D341Med (cell line): ENCODE measurements at regions not wholly inside any gene's neighbourhood (a gene's known extent, or its start where the extent isn't known, plus 50 kb on each side); places are given as distances from the start of the nearest gene placed in this dataset.

Experiments
- DNase-seq: peaks from one replicate; pipeline ENCODE4 v3.0.0; 2012; ENCODE audit warnings: low spot score

GRCh38 chr2:10964052-10964790, 52.5 kb downstream of the KCNF1 start:
- no peak for DNase-seq

- DNase-seq: no peak
Measured at GRCh38 chr2:10965241-10965843, 53.6 kb downstream of the KCNF1 start.

GRCh38 chr2:10966056-10966455, 54.3 kb downstream of the KCNF1 start:
- DNase-seq: no peak

- no peak for DNase-seq
Measured at GRCh38 chr2:10966741-10967140, 55.0 kb downstream of the KCNF1 start.

- no peak for DNase-seq
Measured at GRCh38 chr2:10968176-10968575, 56.4 kb downstream of the KCNF1 start.

GRCh38 chr2:10970666-10971065, 58.9 kb downstream of the KCNF1 start:
- no peak for DNase-seq

- no peak for DNase-seq
Measured at GRCh38 chr2:10971161-10971887, 59.6 kb downstream of the KCNF1 start.

GRCh38 chr2:10971888-10972260, 60.1 kb downstream of the KCNF1 start:
- no peak for DNase-seq

GRCh38 chr2:10972683-10973433, 61.1 kb downstream of the KCNF1 start:
- no peak for DNase-seq

- no peak for DNase-seq
Measured at GRCh38 chr2:10973766-10974165, 62.0 kb downstream of the KCNF1 start.

- DNase-seq: no peak
Measured at GRCh38 chr2:10977003-10977402, 65.3 kb downstream of the KCNF1 start.

- no peak for DNase-seq
Measured at GRCh38 chr2:10977621-10978020, 65.9 kb downstream of the KCNF1 start.

GRCh38 chr2:10978090-10978670, 66.4 kb downstream of the KCNF1 start:
- DNase-seq: no peak

- no peak for DNase-seq
Measured at GRCh38 chr2:10980071-10980470, 68.3 kb downstream of the KCNF1 start.

GRCh38 chr2:10980886-10981425, 69.2 kb downstream of the KCNF1 start:
- no peak for DNase-seq

- no peak for DNase-seq
Measured at GRCh38 chr2:10981451-10981850, 69.7 kb downstream of the KCNF1 start.

- no peak for DNase-seq
Measured at GRCh38 chr2:10981941-10982431, 70.3 kb downstream of the KCNF1 start.

GRCh38 chr2:10982931-10983701, 71.4 kb downstream of the KCNF1 start:
- no peak for DNase-seq

- no peak for DNase-seq
Measured at GRCh38 chr2:10983711-10984110, 72.0 kb downstream of the KCNF1 start.

GRCh38 chr2:10984418-10985135, 72.8 kb downstream of the KCNF1 start:
- DNase-seq: no peak
